ACC112 (cell line): ENCODE measurements at regions not wholly inside any gene's neighbourhood (a gene's known extent, or its start where the extent isn't known, plus 50 kb on each side); places are given as distances from the start of the nearest gene placed in this dataset.

ENCODE experiments used
- H2AFZ ChIP-seq: fragments of 200-600 bp; sonication (generic); one replicate; pipeline ENCODE4 v1.6.0; 2017; ENCODE audit warnings: antibody characterized with exemption, low read length; ENCODE audit not compliant: unreplicated experiment
- H3K27ac ChIP-seq: fragments of 200-600 bp; sonication (generic); 2 replicates; pipeline ENCODE4 v1.5.1; 2014; ENCODE audit warnings: low read depth, mild to moderate bottlenecking, antibody characterized with exemption, low read length, moderate library complexity
- H3K27me3 ChIP-seq: fragments of 200-600 bp; sonication (generic); 2 replicates; pipeline ENCODE4 v1.6.1; 2014; ENCODE audit warnings: mild to moderate bottlenecking, antibody characterized with exemption, low read length, moderate library complexity, mixed read lengths; ENCODE audit not compliant: insufficient read depth
- H3K36me3 ChIP-seq: fragments of 200-600 bp; sonication (generic); 2 replicates; pipeline ENCODE4 v1.6.1; 2016; ENCODE audit warnings: mild to moderate bottlenecking, antibody characterized with exemption, low read length, moderate library complexity, mixed read lengths; ENCODE audit not compliant: insufficient read depth
- H3K4me1 ChIP-seq: fragments of 200-600 bp; sonication (generic); one replicate; pipeline ENCODE4 v1.6.1; 2016; ENCODE audit warnings: low read length, mixed read lengths; ENCODE audit not compliant: insufficient read depth, unreplicated experiment, control insufficient read depth
- H3K4me3 ChIP-seq: fragments of 200-600 bp; sonication (generic); 2 replicates; pipeline ENCODE4 v1.5.1; 2014; ENCODE audit warnings: mild to moderate bottlenecking, low read depth, low read length
- H3K79me2 ChIP-seq: fragments of 200-600 bp; sonication (generic); one replicate; pipeline ENCODE4 v1.6.0; 2016; ENCODE audit warnings: low read length; ENCODE audit not compliant: control insufficient read depth, unreplicated experiment, insufficient read depth

DNA sequence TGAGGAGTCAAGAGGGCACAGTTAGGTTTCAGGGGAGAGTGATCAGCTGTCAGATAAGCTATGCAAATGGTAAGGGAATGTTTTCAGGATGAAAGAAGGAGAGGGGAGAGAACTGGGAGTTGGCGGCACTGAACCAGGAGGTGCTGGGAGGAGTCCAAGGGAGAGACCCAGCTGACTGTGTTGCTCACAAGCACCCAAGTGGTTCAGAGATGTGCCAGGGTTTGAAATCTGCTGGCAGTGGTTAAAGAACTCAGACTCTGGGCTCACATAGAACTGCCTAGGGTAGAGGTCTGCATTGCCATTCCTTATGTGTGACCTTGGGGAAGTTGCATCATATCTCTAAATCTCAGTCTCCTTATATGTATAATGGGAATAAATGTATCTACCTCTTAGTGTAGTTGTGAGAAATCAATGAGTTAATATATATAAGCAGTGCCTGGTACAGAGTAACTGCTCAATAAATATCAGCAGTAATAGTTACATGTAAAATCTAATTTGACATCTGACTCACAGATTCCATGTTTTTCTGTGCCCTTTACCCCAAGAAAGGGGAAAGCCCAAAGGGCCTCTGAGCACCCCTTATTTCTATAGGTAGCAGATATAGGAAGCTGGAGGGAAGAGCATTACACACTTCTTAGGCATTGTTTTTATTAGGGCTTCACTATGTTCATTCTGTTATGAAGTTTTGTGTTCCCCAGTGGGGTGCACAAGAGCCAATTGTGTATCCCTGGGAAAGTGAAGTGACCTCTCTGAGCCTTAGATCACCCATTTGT lies 66.9 kb upstream of the SESN3 start:
- no peak overlapping the region for H2AFZ ChIP-seq
- no peaks in the 10 kb centered on the region for H3K36me3 ChIP-seq
- H3K4me3 ChIP-seq, result no peak overlapping the region
- peaks cover 17% of the 10 kb centered on the region for H3K27me3 ChIP-seq
- no peak overlapping the region for H3K27ac ChIP-seq
- H3K4me1 ChIP-seq, result no peaks in the 10 kb centered on the region
- H3K79me2 ChIP-seq, result no peaks in the 10 kb centered on the region

DNA sequence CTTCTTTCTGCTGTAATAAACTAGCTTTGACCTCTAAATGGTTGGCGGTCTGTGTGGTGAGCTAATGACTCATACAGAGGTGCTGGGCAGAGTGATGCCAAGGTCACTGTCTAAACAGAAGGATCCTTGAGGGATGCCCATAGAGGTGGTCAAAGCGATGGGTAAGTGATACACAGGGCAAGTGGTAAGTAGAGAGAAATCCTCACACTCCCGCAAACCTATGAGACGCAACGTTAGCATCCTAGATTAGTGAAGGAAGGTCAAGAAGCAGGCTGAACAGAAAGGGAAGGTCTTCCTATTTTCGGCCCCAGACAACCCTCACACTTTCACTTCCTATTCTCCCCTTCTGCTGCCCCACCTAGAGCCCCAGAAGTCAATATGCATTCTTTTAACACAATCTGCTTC lies 65.6 kb upstream of the SESN3 start:
- Histone ChIP-seq H3K27ac (no peak overlapping the region), H3K27me3 (peaks cover 24% of the 10 kb centered on the region), H3K4me1 (no peaks in the 10 kb centered on the region), H3K79me2 (no peaks in the 10 kb centered on the region), H2AFZ (no peak overlapping the region), H3K4me3 (no peak overlapping the region), H3K36me3 (no peaks in the 10 kb centered on the region)

DNA sequence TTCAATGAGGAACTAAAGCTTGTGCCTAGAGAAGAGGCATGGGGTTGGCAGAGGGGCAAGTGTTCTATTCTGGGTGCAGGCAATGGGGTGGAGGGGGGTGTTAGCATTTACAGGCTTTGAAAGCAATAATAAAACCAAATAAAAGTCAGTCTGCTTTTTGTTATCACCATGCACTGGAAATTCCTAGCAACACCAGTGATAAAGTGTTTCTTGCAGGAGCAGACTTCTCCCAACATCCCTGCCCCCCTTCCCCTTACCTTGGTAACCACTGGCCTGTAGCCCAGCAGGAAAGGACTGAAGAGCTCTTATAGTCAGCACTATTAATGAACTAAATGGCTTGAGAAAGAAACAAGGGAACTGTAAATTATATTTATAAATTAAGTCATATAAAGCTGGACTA lies 65.2 kb upstream of the SESN3 start:
- Histone ChIP-seq H3K27me3 (peaks cover 24% of the 10 kb centered on the region), H3K27ac (no peak overlapping the region), H2AFZ (no peak overlapping the region), H3K79me2 (no peaks in the 10 kb centered on the region), H3K4me1 (no peaks in the 10 kb centered on the region), H3K4me3 (no peak overlapping the region), H3K36me3 (no peaks in the 10 kb centered on the region)

DNA sequence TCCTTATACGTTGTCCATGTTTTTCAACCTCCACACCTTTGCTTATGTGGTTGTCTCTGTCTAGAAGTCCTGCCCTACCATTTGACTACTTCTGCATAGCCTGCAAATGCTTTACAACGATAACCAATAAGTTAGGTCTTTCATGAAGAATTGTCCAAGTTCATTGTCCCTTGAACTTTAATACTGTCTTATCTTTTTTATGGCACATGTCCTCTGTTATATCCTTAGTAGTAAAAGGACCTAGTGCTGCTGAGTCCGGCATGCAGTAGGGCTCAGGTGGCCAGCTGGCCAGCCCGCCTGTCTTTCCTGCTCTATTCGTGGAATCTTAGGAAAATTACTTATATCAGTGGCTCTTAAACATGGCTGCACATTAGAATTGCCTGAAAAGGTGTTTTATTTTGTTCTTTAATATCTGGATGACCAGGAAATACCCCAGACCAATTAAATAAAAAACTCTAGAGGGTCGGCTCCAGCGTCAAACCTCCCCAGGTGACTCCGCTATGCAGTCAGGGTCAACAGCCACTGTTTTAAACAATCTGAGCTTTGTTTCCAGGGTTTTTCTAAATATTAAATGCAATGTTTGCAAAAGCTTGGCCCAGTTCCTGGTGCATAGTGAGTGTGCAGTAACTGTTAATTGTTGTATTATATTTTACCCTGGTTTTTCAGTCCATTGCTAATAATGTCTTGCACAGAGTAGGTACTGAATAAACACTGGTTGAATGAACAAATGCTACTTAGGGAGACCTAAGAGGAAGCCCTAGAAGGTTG lies 64.6 kb upstream of the SESN3 start:
- Histone ChIP-seq H3K36me3 (no peaks in the 10 kb centered on the region), H3K4me1 (no peaks in the 10 kb centered on the region), H2AFZ (no peak overlapping the region), H3K27ac (no peak overlapping the region), H3K27me3 (peaks cover 24% of the 10 kb centered on the region), H3K4me3 (no peak overlapping the region), H3K79me2 (no peaks in the 10 kb centered on the region)

DNA sequence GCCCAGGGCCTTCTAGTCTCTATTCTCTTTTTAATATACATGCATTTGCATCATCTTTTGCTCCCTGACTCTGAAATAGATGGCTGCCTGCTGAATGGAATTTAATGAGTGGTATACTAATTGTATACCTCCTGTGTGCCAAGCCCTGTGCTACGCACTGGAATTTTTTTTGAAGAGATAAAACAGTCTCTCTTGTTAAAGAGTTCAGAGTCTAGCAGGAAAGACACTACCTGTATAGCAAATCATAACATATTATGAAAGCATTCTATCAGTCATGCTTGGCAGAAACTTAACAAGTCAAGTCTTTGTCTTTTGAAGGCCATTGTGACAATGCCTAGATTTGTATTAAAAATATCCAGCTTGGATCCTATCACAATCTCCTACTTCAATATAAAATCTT lies 63.7 kb upstream of the SESN3 start:
- Histone ChIP-seq H2AFZ (no peak overlapping the region), H3K79me2 (no peaks in the 10 kb centered on the region), H3K27me3 (peaks cover 24% of the 10 kb centered on the region), H3K4me1 (no peaks in the 10 kb centered on the region), H3K27ac (no peak overlapping the region), H3K36me3 (no peaks in the 10 kb centered on the region), H3K4me3 (no peak overlapping the region)

DNA sequence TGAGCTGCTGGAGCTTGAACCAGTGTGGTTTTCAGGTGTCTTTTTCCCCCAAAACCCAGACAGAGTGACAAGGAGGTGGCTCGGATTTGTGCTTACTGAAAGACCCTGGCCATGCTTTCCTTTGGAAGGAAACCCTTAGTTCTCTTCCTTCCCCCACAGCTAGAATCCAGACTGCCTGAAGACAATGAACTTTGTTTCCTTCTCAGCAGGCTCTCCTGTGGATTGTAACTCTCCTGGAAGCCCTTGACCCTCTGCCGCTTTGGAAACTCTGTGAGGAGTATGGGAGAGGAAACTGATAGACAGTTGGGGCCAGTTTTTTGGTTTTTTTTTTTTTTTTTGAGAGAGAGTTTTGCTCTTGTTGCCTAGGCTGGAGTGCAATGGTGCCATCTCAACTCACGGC lies 62.1 kb upstream of the SESN3 start:
- Histone ChIP-seq H3K4me3 (no peak overlapping the region), H3K79me2 (no peaks in the 10 kb centered on the region)

DNA sequence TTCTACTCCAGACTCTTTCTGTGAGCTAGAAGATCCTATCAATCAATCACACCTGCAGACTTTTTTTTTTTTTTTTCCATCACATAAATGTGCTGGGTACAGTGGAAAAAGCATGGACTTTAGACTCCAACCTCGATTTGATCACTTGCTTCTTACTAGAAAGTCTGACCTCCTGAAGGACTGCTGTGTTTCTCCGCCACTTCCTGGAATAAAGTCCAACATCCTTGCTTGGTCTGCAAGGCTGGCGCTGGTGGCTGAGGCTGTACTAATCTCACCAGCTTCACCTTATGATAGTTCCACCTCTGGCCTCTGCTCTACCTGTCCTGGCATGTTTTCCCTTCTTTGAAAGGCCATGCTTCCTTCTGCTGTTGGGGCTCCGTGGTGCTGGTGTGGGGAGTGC lies 60.9 kb upstream of the SESN3 start:
- no peak overlapping the region for H3K4me3 ChIP-seq
- H3K4me1 ChIP-seq, result no peaks in the 10 kb centered on the region
- peaks cover 29% of the 10 kb centered on the region for H3K27me3 ChIP-seq
- no peaks in the 10 kb centered on the region for H3K79me2 ChIP-seq
- H2AFZ ChIP-seq, result no peak overlapping the region
- H3K27ac ChIP-seq, result no peak overlapping the region
- H3K36me3 ChIP-seq, result no peaks in the 10 kb centered on the region

More for the DNA sequence above, 62.1 kb upstream of the SESN3 start:
- Histone ChIP-seq H3K4me1 (no peaks in the 10 kb centered on the region), H3K36me3 (no peaks in the 10 kb centered on the region), H2AFZ (no peak overlapping the region), H3K27ac (no peak overlapping the region), H3K27me3 (peaks cover 31% of the 10 kb centered on the region)

DNA sequence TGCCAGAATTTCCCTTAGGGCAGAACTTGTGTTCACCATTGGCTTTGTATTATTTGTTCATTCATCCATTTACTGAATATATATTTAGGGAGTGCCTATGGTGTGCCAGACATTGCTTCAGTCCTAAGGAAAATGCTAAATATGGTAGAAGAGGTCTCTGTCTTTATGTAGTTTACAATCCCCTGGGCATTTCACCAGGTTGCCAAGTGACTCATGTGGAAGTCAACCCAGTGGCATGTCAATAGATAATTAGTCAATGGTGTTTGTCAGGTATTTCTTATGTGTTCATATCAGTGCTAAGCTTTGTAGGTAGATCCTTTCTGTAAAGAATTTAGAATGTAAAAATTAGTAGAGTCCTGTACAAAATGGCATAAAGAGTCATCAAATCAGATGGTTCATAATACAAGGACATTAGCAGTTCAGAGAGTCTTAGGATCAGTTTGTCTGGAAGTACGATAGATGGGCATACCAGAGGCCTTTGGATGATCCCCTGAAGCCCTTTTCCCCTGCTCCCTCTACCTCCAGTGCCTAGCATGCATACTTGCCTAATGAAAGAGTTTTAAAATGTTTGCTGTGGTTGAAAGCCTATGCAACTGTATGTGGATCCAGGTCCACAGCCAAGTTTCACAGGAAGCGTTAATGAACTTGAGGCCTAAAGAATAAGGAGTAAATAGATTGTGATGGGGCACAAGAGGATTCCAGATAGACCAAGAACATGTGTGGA lies 58.5 kb upstream of the SESN3 start:
- Histone ChIP-seq H2AFZ (no peak overlapping the region), H3K36me3 (no peaks in the 10 kb centered on the region), H3K27ac (no peak overlapping the region), H3K4me3 (no peak overlapping the region), H3K27me3 (peaks cover 20% of the 10 kb centered on the region), H3K79me2 (no peaks in the 10 kb centered on the region), H3K4me1 (no peaks in the 10 kb centered on the region)

DNA sequence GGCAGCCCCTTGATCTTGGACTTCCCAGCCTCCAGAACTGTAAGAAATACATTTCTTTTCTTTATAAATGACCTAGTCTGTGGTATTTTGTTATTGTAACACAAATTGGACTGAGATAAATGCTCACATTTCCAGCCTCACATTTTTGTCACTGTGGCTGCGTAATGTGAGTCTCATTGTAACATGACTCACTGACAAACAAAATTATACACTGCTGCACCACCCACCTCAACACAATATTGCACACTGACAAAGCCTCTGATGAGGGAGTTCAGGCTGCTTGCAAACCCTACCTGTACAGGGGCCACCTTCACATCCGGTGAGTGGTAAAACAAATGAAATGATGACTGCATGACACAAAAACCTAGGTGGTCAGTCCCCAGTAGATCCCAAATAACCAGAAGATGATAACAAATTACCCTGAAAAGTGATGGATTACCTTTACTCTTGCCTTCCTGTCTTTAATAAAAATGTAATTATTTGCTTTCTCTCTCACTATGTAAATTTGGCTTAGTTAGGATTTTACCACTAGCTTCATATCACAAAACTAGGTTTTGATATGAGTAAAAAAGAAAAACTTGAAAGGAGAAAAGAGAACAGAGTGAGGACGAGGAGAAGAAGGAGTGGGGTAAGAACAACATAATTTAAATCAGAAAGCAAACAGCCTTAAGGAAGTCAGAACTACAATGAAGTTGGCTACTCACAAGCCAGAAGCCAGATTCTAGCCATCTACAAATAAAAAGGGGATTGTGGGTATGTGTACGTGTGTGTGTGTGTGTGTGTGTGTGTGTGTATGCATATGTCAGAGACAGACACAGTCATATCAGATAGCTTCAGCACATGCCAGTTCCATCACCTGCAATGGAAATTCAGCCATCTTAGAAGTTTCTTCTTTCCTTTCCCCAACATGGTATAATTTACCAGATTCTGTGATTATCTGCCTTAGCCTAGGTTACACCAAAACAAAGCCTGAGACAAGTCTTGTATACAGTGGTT lies 53.4 kb upstream of the SESN3 start:
- 0 out of 2 replicates have a peak, but pooled peaks cover 10% of the 10 kb centered on the region for H3K27me3 ChIP-seq
- H3K4me1 ChIP-seq, result peaks cover 9% of the 10 kb centered on the region
- H3K36me3 ChIP-seq, result no peaks in the 10 kb centered on the region
- no peak overlapping the region for H3K27ac ChIP-seq
- H3K79me2 ChIP-seq, result no peaks in the 10 kb centered on the region
- no peak overlapping the region for H2AFZ ChIP-seq
- no peak overlapping the region for H3K4me3 ChIP-seq

DNA sequence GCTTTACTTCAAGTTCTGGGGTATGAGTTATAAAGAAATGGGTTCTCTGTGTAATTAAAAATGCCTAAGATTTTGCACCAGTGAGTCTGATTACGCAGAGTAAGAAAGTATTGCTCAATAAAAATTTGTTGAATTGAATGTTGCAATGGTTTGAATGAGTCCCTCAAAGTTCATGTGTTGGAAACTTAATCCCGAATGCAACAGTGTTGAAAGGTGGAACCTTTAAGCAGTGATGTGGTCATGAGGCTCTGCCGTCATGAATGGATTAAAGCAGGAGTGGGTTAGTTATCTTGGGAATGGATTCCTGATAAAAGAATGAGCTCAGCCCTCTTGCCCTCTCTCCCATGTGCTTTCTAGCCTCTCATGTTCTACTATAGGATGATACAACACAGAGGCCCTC lies 52.6 kb upstream of the SESN3 start:
- peaks cover 9% of the 10 kb centered on the region for H3K4me1 ChIP-seq
- H3K27ac ChIP-seq, result no peak overlapping the region
- H3K4me3 ChIP-seq, result no peak overlapping the region
- no peak overlapping the region for H2AFZ ChIP-seq
- H3K79me2 ChIP-seq, result no peaks in the 10 kb centered on the region
- H3K27me3 ChIP-seq, result 0 out of 2 replicates have a peak, but pooled peaks cover 6% of the 10 kb centered on the region
- H3K36me3 ChIP-seq, result no peaks in the 10 kb centered on the region
